PC-3 (cell line): ENCODE measurements at regions not wholly inside any gene's neighbourhood (a gene's known extent, or its start where the extent isn't known, plus 50 kb on each side); places are given as distances from the start of the nearest gene placed in this dataset.
A peak's percentile ranks its signal among the peaks of the same experiment; 100 is the strongest.

Source experiments
- CTCF ChIP-seq: fragments of 300-600 bp; sonication (generic); conservative IDR thresholded peaks from 2 replicates; pipeline ENCODE4 v1.5.1; 2017; ENCODE audit warnings: antibody characterized with exemption, low read depth, mild to moderate bottlenecking, low read length
- EZH2 ChIP-seq: fragments of 300-600 bp; sonication (generic); IDR thresholded peaks from one replicate; pipeline ENCODE4 v1.6.1; 2017; ENCODE audit warnings: antibody characterized with exemption, mild to moderate bottlenecking, low read length; ENCODE audit not compliant: unreplicated experiment

GRCh38 chr16:85330694-85331188, 218.5 kb upstream of the CIBAR2 start:
- TF ChIP-seq CTCF (peak; percentile 49), EZH2 (no peak)
